CD4-positive, alpha-beta T cell (primary cell): ENCODE measurements at regions not wholly inside any gene's neighbourhood (a gene's known extent, or its start where the extent isn't known, plus 50 kb on each side); places are given as distances from the start of the nearest gene placed in this dataset.

Experiments used
- ATAC-seq: fragments of 200-7000 bp; cut with Tn5 transposase; one replicate; pipeline ENCODE4 v1.10.0; 2022; ENCODE audit warnings: mild to moderate bottlenecking; ENCODE audit not compliant: poor library complexity
- CTCF ChIA-PET: fragments of 350-600 bp; sonication (Branson Sonifier 250); formaldehyde crosslinking; loops from one replicate; lab custom pipeline; 2021; ENCODE audit warnings: antibody characterized with exemption, inconsistent platforms; lab: Charles Lee
- POLR2A ChIA-PET: fragments of 350-600 bp; sonication (Branson Sonifier 250); formaldehyde crosslinking; loops from one replicate; lab custom pipeline; 2021; ENCODE audit warnings: antibody characterized with exemption, inconsistent platforms; lab: Charles Lee
- DNase-seq, 14 experiments: peaks; one replicate each; pipeline ENCODE4 v3.0.0-alpha.2; 2013 to 2020; ENCODE audit warnings: mixed read lengths in 2 of 14
- H3K27ac ChIP-seq, 2 donors: one replicate each; pipeline versions ENCODE4 v1.5.1 to v1.7.0; 2013; ENCODE audit warnings: low read length in 2 of 2, low read depth in 1 of 2, mild to moderate bottlenecking in 1 of 2
- H3K27me3 ChIP-seq, 2 experiments: 1 replicate in 1 of 2; 2 replicates in 1 of 2; pipeline versions ENCODE4 v1.6.1 to v1.7.0; 2013; ENCODE audit warnings: low read length in 2 of 2, control low read depth in 1 of 2, mild to moderate bottlenecking in 1 of 2, moderate library complexity in 1 of 2; ENCODE audit not compliant: insufficient read depth in 2 of 2, control insufficient read depth in 1 of 2
- H3K36me3 ChIP-seq: one replicate; pipeline ENCODE4 v1.6.1; 2013; ENCODE audit warnings: low read length, control low read depth; ENCODE audit not compliant: insufficient read depth
- H3K4me1 ChIP-seq: one replicate; pipeline ENCODE4 v1.6.1; 2013; ENCODE audit warnings: low read length, control low read depth; ENCODE audit not compliant: insufficient read depth
- H3K4me3 ChIP-seq: one replicate; pipeline ENCODE4 v1.5.1; 2013; ENCODE audit warnings: mild to moderate bottlenecking, low read length, moderate library complexity
- H3K9me3 ChIP-seq, 2 experiments: 1 replicate in 1 of 2; 2 replicates in 1 of 2; pipeline versions ENCODE4 v1.6.1 to v1.7.0; 2013; ENCODE audit warnings: low read length in 2 of 2, mild to moderate bottlenecking in 2 of 2, control low read depth in 1 of 2, moderate library complexity in 1 of 2; ENCODE audit not compliant: control insufficient read depth in 1 of 2, insufficient read depth in 1 of 2
- H3K27ac Mint-ChIP-seq: one replicate; pipeline ENCODE4 v1.8.0; 2020; ENCODE audit warnings: mixed read lengths
- H3K27me3 Mint-ChIP-seq: one replicate; pipeline ENCODE4 v1.8.0; 2021; ENCODE audit warnings: mixed read lengths
- H3K36me3 Mint-ChIP-seq: one replicate; pipeline ENCODE4 v1.8.0; 2021; ENCODE audit warnings: low read depth, mixed read lengths
- H3K4me1 Mint-ChIP-seq: one replicate; pipeline ENCODE4 v1.8.0; 2021; ENCODE audit warnings: low read depth, mixed read lengths
- H3K4me3 Mint-ChIP-seq: one replicate; pipeline ENCODE4 v1.8.0; 2020; ENCODE audit warnings: mild to moderate bottlenecking, mixed read lengths
- H3K9me3 Mint-ChIP-seq: one replicate; pipeline ENCODE4 v1.8.0; 2020; ENCODE audit warnings: mixed read lengths
- CTCF ChIP-seq: fragments of 200-600 bp; IDR thresholded peaks from one replicate; pipeline ENCODE4 v1.8.0; 2022; ENCODE audit warnings: antibody characterized with exemption, mild to moderate bottlenecking
- intact Hi-C, 2 experiments: fragments of 100-400 bp; cut with DNase I in 1 of 2; cut with micrococcal nuclease in 1 of 2; formaldehyde crosslinking; loops; one replicate each; pipeline versions ENCODE4 v1.15.1 to v1.9.0; 2023 to 2025; cut with DNase I, micrococcal nuclease

GRCh38 chr3:80094589-80094988 is 326.8 kb upstream of the ROBO1 start:
- TF ChIP-seq CTCF = no peak
- peaks cover 0 to 4% of the 10 kb centered on the region in 2 experiments for H3K9me3 ChIP-seq
- H3K36me3 ChIP-seq = no peaks in the 10 kb centered on the region
- H3K27ac ChIP-seq = no peak overlapping the region
- no peak overlapping the region for H3K4me3 Mint-ChIP-seq
- no peaks in the 10 kb centered on the region for H3K27me3 Mint-ChIP-seq
- no peaks in the 10 kb centered on the region for H3K4me1 Mint-ChIP-seq
- no peak overlapping the region for H3K4me3 ChIP-seq
- CTCF ChIA-PET = no interaction called here
- peaks cover 2% of the 10 kb centered on the region for H3K9me3 Mint-ChIP-seq
- H3K36me3 Mint-ChIP-seq = no peaks in the 10 kb centered on the region
- ATAC-seq = no peak
- no peak overlapping the region for H3K27ac Mint-ChIP-seq
- POLR2A ChIA-PET = no interaction called here
- intact Hi-C loops = no loop called here
- DNase-seq = no peak
- H3K4me1 ChIP-seq = no peaks in the 10 kb centered on the region
- H3K27me3 ChIP-seq = no peaks in the 10 kb centered on the region

GRCh38 chr3:80087767-80088166 is 320.0 kb upstream of the ROBO1 start:
- Histone ChIP-seq H3K27me3 (no peaks in the 10 kb centered on the region), H3K36me3 (no peaks in the 10 kb centered on the region), H3K27ac (no peak overlapping the region), H3K9me3 (peaks cover 0 to under 1% of the 10 kb centered on the region in 2 experiments), H3K4me3 (no peak overlapping the region), H3K4me1 (no peaks in the 10 kb centered on the region)
- ChIA-PET CTCF (no interaction called here), POLR2A (no interaction called here)
- H3K36me3 Mint-ChIP-seq = no peaks in the 10 kb centered on the region
- no peak overlapping the region for H3K27ac Mint-ChIP-seq
- no peaks in the 10 kb centered on the region for H3K9me3 Mint-ChIP-seq
- H3K4me1 Mint-ChIP-seq = no peaks in the 10 kb centered on the region
- intact Hi-C loops = no loop called here
- ATAC-seq (no peak), DNase-seq (no peak)
- H3K4me3 Mint-ChIP-seq = no peak overlapping the region
- no peaks in the 10 kb centered on the region for H3K27me3 Mint-ChIP-seq
- TF ChIP-seq CTCF = no peak

- no peaks in the 10 kb centered on the region for H3K27me3 ChIP-seq
- no peak overlapping the region for H3K4me3 ChIP-seq
- ChIA-PET CTCF (no interaction called here), POLR2A (no interaction called here)
- ATAC-seq (no peak), DNase-seq (no peak)
- no peak overlapping the region for H3K27ac ChIP-seq
- no peaks in the 10 kb centered on the region for H3K4me1 ChIP-seq
- Mint-ChIP-seq H3K27ac (no peak overlapping the region), H3K27me3 (no peaks in the 10 kb centered on the region), H3K4me1 (no peaks in the 10 kb centered on the region), H3K36me3 (no peaks in the 10 kb centered on the region), H3K9me3 (no peaks in the 10 kb centered on the region), H3K4me3 (no peak overlapping the region)
- intact Hi-C loops = no loop called here
- TF ChIP-seq CTCF = no peak
- no peaks in the 10 kb centered on the region for H3K36me3 ChIP-seq
- H3K9me3 ChIP-seq = peaks cover 0 to 4% of the 10 kb centered on the region in 2 experiments
Measured at GRCh38 chr3:80086426-80086825, 318.6 kb upstream of the ROBO1 start.
